NK-92 (cell line): ENCODE measurements at regions not wholly inside any gene's neighbourhood (a gene's known extent, or its start where the extent isn't known, plus 50 kb on each side); places are given as distances from the start of the nearest gene placed in this dataset.
"Not testable (repeated sequence)": the region's sequence is repeated elsewhere in the genome, so short reads cannot be mapped to it uniquely, and the experiment has no call there.

Experiments
- DNase-seq: peaks from one replicate; lab custom pipeline; 2025; ENCODE audit not compliant: unreplicated experiment; lab: John Stamatoyannopoulos, UW

GRCh38 chr2:125983364-125983763, 672.6 kb upstream of the GYPC start:
- no peak for DNase-seq

- DNase-seq, result no peak
Observed at GRCh38 chr2:126029316-126029715, 626.6 kb upstream of the GYPC start.

GRCh38 chr2:126038861-126039260, 617.1 kb upstream of the GYPC start:
- DNase-seq, result no peak

- DNase-seq, result no peak
Observed at GRCh38 chr2:126041391-126042047, 614.4 kb upstream of the GYPC start.

GRCh38 chr2:126042089-126042488, 613.9 kb upstream of the GYPC start:
- DNase-seq, result no peak

- DNase-seq, result no peak
Observed at GRCh38 chr2:126048719-126049118, 607.2 kb upstream of the GYPC start.

- DNase-seq, result no peak
Observed at GRCh38 chr2:126049461-126049860, 606.5 kb upstream of the GYPC start.

GRCh38 chr2:126050991-126051736, 604.8 kb upstream of the GYPC start:
- DNase-seq, result no peak

- DNase-seq, result not testable (repeated sequence)
Observed at GRCh38 chr2:126051737-126052240, 604.2 kb upstream of the GYPC start.

- no peak for DNase-seq
Observed at GRCh38 chr2:126059379-126059778, 596.6 kb upstream of the GYPC start.

GRCh38 chr2:126085011-126085795, 570.8 kb upstream of the GYPC start:
- DNase-seq, result no peak

GRCh38 chr2:126100962-126101361, 555.0 kb upstream of the GYPC start:
- no peak for DNase-seq

GRCh38 chr2:126106006-126106405, 550.0 kb upstream of the GYPC start:
- no peak for DNase-seq

- DNase-seq, result no peak
Observed at GRCh38 chr2:126107883-126108282, 548.1 kb upstream of the GYPC start.

- DNase-seq, result no peak
Observed at GRCh38 chr2:126115975-126116374, 540.0 kb upstream of the GYPC start.

- DNase-seq, result no peak
Observed at GRCh38 chr2:126117886-126118285, 538.1 kb upstream of the GYPC start.

- no peak for DNase-seq
Observed at GRCh38 chr2:126145752-126146151, 510.2 kb upstream of the GYPC start.

GRCh38 chr2:126154256-126154785, 501.6 kb upstream of the GYPC start:
- no peak for DNase-seq

GRCh38 chr2:126160950-126161349, 495.0 kb upstream of the GYPC start:
- DNase-seq, result not testable (repeated sequence)

- DNase-seq, result no peak
Observed at GRCh38 chr2:126172631-126173184, 483.2 kb upstream of the GYPC start.

- DNase-seq, result no peak
Observed at GRCh38 chr2:126175222-126175621, 480.7 kb upstream of the GYPC start.
